HG02884 (cell line): ENCODE measurements at regions not wholly inside any gene's neighbourhood (a gene's known extent, or its start where the extent isn't known, plus 50 kb on each side); places are given as distances from the start of the nearest gene placed in this dataset.

Source experiments
- ATAC-seq: cut with Tn5 transposase; IDR thresholded peaks from one replicate; pipeline ENCODE4 v1.9.1; 2021; ENCODE audit warnings: mild to moderate bottlenecking, moderate library complexity; ENCODE audit not compliant: unreplicated experiment

- no peak for ATAC-seq
These were observed 167.6 kb upstream of the MAP1B start for GRCh38 chr5:71939452-71940230.

DNA sequence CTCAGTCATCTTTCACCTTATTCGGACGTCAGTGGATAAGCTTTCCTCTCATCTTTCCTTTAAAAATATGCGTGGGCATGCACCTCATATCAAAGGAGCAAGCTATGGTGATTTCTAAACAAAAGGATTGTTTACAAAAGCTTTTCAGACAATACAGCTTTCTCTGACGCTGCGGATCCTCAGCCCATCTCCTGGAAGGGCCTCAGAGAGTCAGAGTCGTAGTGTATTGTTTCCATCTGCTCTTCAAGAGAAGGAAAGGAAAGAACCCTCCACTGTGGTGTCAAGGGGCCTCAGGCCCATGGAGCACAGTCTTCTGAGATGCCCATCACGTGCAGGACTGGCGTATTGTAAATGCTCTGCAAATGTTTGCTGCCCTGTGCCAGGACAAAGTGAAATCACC, 163.4 kb upstream of the MAP1B start:
- no peak for ATAC-seq

GRCh38 chr5:71945436-71945835, 161.8 kb upstream of the MAP1B start:
- ATAC-seq, result no peak

GRCh38 chr5:71946343-71947030, 160.8 kb upstream of the MAP1B start:
- ATAC-seq, result no peak

DNA sequence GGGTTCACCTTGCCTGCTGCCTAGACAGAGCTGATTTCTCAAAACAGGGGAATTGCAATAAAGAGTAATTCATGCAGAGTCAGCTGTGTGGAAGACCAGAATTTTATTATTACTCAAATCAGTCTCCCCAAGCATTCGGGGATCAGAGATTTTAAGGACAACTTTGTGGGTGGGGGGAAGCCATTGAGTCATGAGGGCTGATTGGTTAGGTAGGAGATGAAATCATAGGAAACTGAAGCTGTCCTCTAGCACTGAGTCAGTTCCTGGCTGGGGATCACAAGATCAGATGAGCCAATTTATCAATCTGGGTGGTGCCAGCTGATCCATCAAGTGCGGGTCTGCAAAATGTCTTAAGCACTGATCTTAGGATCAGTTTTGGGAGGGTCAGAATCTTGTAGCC, 159.1 kb upstream of the MAP1B start:
- no peak for ATAC-seq

GRCh38 chr5:71949772-71950171, 157.5 kb upstream of the MAP1B start:
- ATAC-seq, result no peak

DNA sequence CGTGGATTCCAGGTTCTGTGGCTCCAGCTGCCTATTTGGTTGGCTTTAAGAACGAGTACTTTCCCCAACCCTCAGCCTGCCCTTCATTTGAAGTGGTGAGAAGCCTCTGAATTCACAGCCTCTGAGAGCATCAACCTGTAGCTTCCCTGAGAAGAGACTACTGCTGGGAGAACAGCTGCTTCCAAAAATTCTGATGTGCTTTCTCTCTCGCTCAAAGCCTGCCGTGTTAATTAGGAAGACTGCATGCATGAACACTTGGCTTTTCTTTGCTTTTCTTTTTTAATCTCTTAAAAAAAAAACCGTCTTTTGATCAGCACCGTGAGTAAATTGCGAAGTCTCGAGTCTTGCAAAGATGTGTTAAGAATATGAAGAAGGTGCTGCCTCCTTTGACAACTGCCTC, 153.4 kb upstream of the MAP1B start:
- ATAC-seq, result no peak

GRCh38 chr5:71954329-71954728, 152.9 kb upstream of the MAP1B start:
- no peak for ATAC-seq

DNA sequence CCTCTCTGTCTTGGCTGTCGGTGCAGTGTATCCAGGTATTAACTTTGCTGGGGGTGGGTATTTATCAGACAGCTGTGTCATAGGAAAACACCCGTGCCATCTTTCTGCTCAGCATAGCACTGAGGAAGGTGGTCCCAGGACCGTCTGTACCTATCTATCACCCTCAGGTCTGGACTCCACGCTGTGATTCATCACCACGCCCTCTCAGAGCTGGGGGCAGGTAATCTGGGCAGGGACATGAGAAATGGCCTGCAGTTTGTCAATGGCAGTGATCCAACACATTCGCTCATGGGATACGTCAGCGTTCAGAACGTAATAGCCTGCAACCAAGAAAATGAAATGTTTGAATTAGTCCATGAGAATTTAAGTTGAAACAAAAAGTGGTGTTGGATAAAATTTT, 151.6 kb upstream of the MAP1B start:
- ATAC-seq, result no peak

DNA sequence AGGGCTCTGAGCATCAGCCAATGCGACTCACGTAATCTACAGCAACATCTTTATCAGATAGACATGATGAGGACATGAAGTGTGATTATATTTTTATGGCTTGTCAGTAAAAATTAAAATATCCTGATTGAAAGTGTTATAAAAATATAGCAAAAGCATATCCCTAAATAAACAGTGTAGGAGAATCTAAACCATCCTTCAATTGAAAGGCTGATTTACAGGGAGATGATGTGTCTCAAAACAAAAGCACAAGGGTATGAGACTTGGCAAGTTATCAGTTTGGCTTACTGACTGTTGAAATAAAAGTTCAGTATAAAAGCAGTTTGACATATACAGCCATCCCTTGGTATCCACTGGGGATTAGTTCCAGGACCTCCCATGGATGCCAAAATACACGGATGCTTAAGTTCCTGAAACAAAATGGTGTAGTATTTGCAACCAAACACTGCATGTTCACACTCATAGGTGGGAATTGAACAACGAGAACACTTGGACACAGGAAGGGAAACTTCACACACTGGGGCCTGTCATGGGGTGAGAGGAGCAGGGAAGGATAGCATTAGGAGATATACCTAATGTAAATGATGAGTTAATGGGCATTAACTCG, 149.9 kb upstream of the MAP1B start:
- ATAC-seq, result no peak

- ATAC-seq, result no peak
These were observed 147.1 kb upstream of the MAP1B start for GRCh38 chr5:71960195-71960594.

GRCh38 chr5:71961786-71962185, 145.5 kb upstream of the MAP1B start:
- no peak for ATAC-seq

GRCh38 chr5:71969460-71969859, 137.8 kb upstream of the MAP1B start:
- no peak for ATAC-seq

DNA sequence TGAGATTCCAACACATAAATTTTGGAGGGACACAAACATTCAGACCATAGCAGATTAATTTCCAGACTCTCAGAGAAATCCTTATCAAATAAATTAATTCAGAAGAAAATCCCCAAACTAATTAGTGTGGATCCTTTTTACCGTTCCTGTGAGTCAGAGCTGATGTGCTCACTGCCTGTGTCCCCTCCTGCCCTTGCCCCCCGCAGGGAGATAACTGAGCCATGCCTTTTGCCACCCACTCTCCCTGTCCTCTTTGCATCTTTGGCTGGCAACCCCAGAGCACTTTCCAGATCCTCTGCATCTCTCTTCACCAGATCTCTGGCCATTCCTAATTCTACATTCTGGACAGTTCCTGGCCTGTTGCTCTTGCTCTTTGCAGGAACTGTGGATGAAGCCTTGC, 135.4 kb upstream of the MAP1B start:
- no peak for ATAC-seq

- ATAC-seq, result no peak
These were observed 134.3 kb upstream of the MAP1B start for GRCh38 chr5:71972777-71973473.

GRCh38 chr5:71973563-71973962, 133.7 kb upstream of the MAP1B start:
- ATAC-seq, result no peak

DNA sequence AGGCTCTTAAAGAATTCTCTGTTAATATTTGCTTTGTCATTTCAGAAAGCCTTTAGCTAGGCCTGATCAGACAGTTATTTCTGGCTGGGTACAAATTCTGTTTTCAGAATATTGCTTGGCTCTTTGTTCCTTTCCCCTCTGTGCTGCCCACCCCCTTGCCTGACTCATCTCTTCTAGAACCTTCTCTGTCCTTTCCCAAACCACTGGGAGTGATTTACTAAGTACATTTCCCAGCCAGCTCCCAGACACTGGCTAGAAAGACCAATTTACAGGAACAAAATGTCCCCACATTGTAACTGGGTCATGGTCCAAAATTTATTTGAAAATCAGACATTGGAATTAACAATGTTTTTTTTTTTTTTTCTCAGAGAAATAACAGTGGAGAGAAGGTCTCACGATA, 133.1 kb upstream of the MAP1B start:
- ATAC-seq, result no peak

- no peak for ATAC-seq
These were observed 132.7 kb upstream of the MAP1B start for GRCh38 chr5:71974622-71975021.

DNA sequence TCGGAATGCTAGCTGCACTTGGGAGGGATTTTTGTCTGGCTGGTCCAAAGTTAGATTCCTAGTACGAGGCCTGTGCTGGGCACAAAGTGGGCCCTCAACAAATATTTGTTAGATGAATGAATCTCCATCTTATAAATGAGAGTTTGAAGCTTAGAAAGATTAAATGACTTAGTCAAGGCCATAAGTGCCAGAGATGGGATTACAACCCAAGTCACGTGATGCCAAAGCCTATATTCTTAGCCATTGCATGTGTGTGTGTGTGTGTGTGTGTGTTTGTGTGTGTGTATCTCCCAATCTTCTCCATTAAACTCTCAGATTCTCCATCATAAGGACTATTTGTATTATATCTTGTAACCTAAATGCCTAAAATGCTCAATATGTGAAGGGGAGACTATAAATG, 130.8 kb upstream of the MAP1B start:
- ATAC-seq, result no peak

- no peak for ATAC-seq
These were observed 130.0 kb upstream of the MAP1B start for GRCh38 chr5:71977311-71977710.

- no peak for ATAC-seq
These were observed 129.1 kb upstream of the MAP1B start for GRCh38 chr5:71978216-71978615.
